ENCODE measurements at regions not wholly inside any gene's neighbourhood (a gene's known extent, or its start where the extent isn't known, plus 50 kb on each side); places are given as distances from the start of the nearest gene placed in this dataset.

DNA sequence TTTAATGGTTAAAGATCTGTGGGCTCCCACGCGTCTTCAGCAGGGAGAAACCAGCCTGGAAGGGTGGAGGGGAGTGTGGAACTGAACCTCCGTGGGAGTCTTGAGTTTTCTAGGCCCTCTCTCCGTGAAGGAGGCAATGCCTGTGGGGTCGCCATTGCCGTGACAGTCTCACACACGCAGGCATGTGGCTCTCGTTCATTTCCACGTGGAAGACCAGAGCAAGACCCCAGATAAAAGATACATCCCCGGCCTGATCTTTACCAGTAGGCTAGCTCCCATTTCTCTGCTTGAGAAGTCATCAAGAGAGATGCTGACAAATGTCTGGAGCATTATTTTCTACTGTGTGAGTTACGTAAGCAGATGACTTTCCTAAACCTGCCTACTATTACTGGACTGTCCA lies 491.7 kb upstream of the LMO3 start:
- DNase-seq = no peak
- intact Hi-C loops (cut with DNase I) = no loop called here
- Histone ChIP-seq H3K4me1 (ENCODE audit: control insufficient read depth, insufficient read depth, low read length) (no peaks in the 10 kb centered on the region), H3K27ac (ENCODE audit: low read length) (no peak overlapping the region), H3K4me3 (ENCODE audit: low read length) (no peak overlapping the region), H3K27me3 (ENCODE audit: control insufficient read depth, insufficient read depth) (no peaks in the 10 kb centered on the region), H3K9me3 (ENCODE audit: control insufficient read depth, low read length) (no peaks in the 10 kb centered on the region)
- 73% methylated on average over 11 of the region's 11 CpGs for WGBS
- ATAC-seq = no peak

DNA sequence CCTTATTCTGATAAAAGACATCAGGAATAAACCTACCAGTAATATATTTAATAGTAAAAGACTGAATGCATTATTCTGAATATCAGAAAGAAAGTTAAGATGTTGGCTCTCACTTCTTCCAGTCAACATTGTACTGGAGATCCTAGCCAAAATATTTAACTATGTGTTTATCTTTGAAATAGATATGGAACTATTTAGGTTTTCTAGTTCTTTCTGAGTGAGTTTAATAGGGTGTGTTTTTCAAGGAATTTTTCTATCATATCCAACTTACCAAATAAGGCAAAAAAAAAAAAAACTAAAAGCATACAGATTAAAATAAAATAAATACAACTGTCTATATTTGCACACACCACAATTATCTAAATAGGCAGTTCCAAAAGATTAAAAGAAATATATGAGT lies 478.9 kb upstream of the LMO3 start:
- no peak for DNase-seq
- H3K4me1 ChIP-seq (ENCODE audit: control insufficient read depth, insufficient read depth, low read length) = no peaks in the 10 kb centered on the region
- ATAC-seq = no peak
- no peak overlapping the region for H3K4me3 ChIP-seq (ENCODE audit: low read length)
- intact Hi-C loops (cut with DNase I) = no loop called here
- no peak overlapping the region for H3K27ac ChIP-seq (ENCODE audit: low read length)
- no peaks in the 10 kb centered on the region for H3K27me3 ChIP-seq (ENCODE audit: control insufficient read depth, insufficient read depth)
- no peaks in the 10 kb centered on the region for H3K9me3 ChIP-seq (ENCODE audit: control insufficient read depth, low read length)

DNA sequence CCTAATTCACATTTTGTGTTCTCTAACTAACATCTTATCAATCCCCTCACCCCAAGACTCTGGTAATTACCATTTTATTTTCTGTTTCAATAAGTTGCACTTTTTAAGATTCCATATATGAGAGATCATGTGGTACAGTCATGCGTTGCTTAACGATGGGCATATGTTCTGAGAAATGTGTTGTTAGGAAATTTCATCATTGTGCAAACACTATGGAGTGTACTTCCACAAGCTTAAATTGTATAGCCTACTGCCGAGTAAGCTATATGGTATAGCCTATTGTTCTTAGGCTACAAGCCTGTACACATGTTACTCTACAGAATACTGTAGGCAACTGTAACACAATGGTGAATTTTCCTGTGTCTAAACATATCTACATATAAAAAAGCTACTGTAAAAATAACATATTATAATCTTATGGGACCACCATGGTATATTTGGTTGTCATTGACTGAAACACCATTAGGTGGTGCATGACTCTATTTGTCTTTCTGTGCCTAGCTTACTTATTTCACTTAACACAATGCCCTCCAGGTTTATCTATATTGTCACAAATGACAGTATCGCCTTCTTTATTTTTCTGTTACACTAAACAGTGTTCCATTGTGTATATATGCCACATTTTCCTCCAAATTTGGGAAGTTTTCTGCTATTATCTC lies 473.4 kb upstream of the LMO3 start:
- 86% methylated on average over 4 of the region's 4 CpGs for WGBS
- Histone ChIP-seq H3K27me3 (ENCODE audit: control insufficient read depth, insufficient read depth) (no peaks in the 10 kb centered on the region), H3K4me3 (ENCODE audit: low read length) (no peak overlapping the region), H3K27ac (ENCODE audit: low read length) (no peak overlapping the region), H3K9me3 (ENCODE audit: control insufficient read depth, low read length) (no peaks in the 10 kb centered on the region), H3K4me1 (ENCODE audit: control insufficient read depth, insufficient read depth, low read length) (no peaks in the 10 kb centered on the region)
- DNase-seq (no peak), ATAC-seq (no peak)
- intact Hi-C loops (cut with DNase I) = no loop called here

DNA sequence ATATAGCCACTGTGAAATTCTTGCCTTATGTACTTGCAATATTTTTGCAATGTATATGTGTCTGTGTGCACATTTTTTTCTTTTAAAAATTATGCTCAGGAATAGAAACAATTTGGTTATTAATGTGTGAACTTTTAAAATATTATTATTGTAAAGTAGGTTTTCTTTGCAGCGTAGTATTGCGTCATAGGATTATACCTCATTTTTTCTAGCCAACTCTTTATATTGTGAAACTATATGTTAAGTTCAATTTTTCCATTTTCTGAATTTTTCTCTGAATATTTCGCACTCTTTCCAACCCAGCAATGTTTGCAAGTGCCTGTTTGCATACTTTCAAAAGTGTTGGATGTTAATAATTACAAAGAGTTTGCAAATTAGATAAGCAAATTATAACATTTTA lies 471.6 kb upstream of the LMO3 start:
- WGBS = 71% methylated on average over 3 of the region's 3 CpGs
- H3K27me3 ChIP-seq (ENCODE audit: control insufficient read depth, insufficient read depth) = no peaks in the 10 kb centered on the region
- H3K4me3 ChIP-seq (ENCODE audit: low read length) = no peak overlapping the region
- no peaks in the 10 kb centered on the region for H3K4me1 ChIP-seq (ENCODE audit: control insufficient read depth, insufficient read depth, low read length)
- intact Hi-C loops (cut with DNase I) = no loop called here
- ATAC-seq (no peak), DNase-seq (no peak)
- no peak overlapping the region for H3K27ac ChIP-seq (ENCODE audit: low read length)
- no peaks in the 10 kb centered on the region for H3K9me3 ChIP-seq (ENCODE audit: control insufficient read depth, low read length)

GRCh38 chr12:17076811-17077210 lies 470.8 kb upstream of the LMO3 start:
- DNase-seq = no peak
- no peaks in the 10 kb centered on the region for H3K27me3 ChIP-seq (ENCODE audit: control insufficient read depth, insufficient read depth)
- H3K9me3 ChIP-seq (ENCODE audit: control insufficient read depth, low read length) = no peaks in the 10 kb centered on the region
- H3K27ac ChIP-seq (ENCODE audit: low read length) = no peak overlapping the region
- intact Hi-C loops (cut with DNase I) = no loop called here
- no peak for ATAC-seq
- no peak overlapping the region for H3K4me3 ChIP-seq (ENCODE audit: low read length)
- no peaks in the 10 kb centered on the region for H3K4me1 ChIP-seq (ENCODE audit: control insufficient read depth, insufficient read depth, low read length)

- intact Hi-C loops (cut with DNase I) = no loop called here
- ATAC-seq (no peak), DNase-seq (no peak)
- H3K4me3 ChIP-seq (ENCODE audit: low read length) = no peak overlapping the region
- WGBS = 81% methylated on average over 2 of the region's 2 CpGs
- no peaks in the 10 kb centered on the region for H3K9me3 ChIP-seq (ENCODE audit: control insufficient read depth, low read length)
- H3K27ac ChIP-seq (ENCODE audit: low read length) = no peak overlapping the region
- H3K27me3 ChIP-seq (ENCODE audit: control insufficient read depth, insufficient read depth) = no peaks in the 10 kb centered on the region
- H3K4me1 ChIP-seq (ENCODE audit: control insufficient read depth, insufficient read depth, low read length) = no peaks in the 10 kb centered on the region
These were observed 470.2 kb upstream of the LMO3 start for GRCh38 chr12:17076028-17076744.

GRCh38 chr12:17064834-17065233 lies 458.9 kb upstream of the LMO3 start:
- Histone ChIP-seq H3K4me3 (ENCODE audit: low read length) (no peak overlapping the region), H3K4me1 (ENCODE audit: control insufficient read depth, insufficient read depth, low read length) (no peaks in the 10 kb centered on the region), H3K9me3 (ENCODE audit: control insufficient read depth, low read length) (no peaks in the 10 kb centered on the region), H3K27me3 (ENCODE audit: control insufficient read depth, insufficient read depth) (no peaks in the 10 kb centered on the region), H3K27ac (ENCODE audit: low read length) (no peak overlapping the region)
- whole genome bisulfite sequencing = 64% methylated on average over 2 of the region's 2 CpGs
- ATAC-seq (no peak), DNase-seq (no peak)
- intact Hi-C loops (cut with DNase I) = no loop called here

- H3K4me3 ChIP-seq (ENCODE audit: low read length) = no peak overlapping the region
- H3K4me1 ChIP-seq (ENCODE audit: control insufficient read depth, insufficient read depth, low read length) = no peaks in the 10 kb centered on the region
- no peak overlapping the region for H3K27ac ChIP-seq (ENCODE audit: low read length)
- no peaks in the 10 kb centered on the region for H3K9me3 ChIP-seq (ENCODE audit: control insufficient read depth, low read length)
- H3K27me3 ChIP-seq (ENCODE audit: control insufficient read depth, insufficient read depth) = no peaks in the 10 kb centered on the region
- 76% methylated on average over 4 of the region's 4 CpGs for WGBS
- intact Hi-C loops (cut with DNase I) = no loop called here
- ATAC-seq (no peak), DNase-seq (no peak)
These were observed 456.5 kb upstream of the LMO3 start for GRCh38 chr12:17062267-17063036.

DNA sequence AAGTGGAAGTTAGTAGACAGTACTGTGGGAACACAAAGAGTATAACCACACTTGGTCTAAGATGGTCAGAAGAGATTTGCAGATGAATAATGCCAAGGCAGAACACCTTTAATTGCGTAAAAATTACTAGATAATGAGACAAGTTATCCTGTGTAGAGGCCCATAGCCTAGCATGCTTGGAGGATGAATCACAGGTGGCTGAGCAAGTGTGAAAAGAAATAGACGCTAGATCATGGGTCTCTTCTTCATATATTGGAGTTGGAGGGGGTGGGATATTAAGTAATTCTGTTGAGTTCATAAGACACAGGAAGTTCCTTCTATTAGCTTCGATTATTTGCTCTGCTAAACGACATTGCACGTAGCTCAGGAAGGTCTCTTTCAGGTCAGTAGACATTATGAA lies 454.3 kb upstream of the LMO3 start:
- Histone ChIP-seq H3K27me3 (ENCODE audit: control insufficient read depth, insufficient read depth) (no peaks in the 10 kb centered on the region), H3K27ac (ENCODE audit: low read length) (no peak overlapping the region), H3K4me3 (ENCODE audit: low read length) (no peak overlapping the region), H3K4me1 (ENCODE audit: control insufficient read depth, insufficient read depth, low read length) (no peaks in the 10 kb centered on the region), H3K9me3 (ENCODE audit: control insufficient read depth, low read length) (no peaks in the 10 kb centered on the region)
- ATAC-seq (no peak), DNase-seq (no peak)
- 69% methylated on average over 5 of the region's 5 CpGs for whole genome bisulfite sequencing
- intact Hi-C loops (cut with DNase I) = no loop called here

DNA sequence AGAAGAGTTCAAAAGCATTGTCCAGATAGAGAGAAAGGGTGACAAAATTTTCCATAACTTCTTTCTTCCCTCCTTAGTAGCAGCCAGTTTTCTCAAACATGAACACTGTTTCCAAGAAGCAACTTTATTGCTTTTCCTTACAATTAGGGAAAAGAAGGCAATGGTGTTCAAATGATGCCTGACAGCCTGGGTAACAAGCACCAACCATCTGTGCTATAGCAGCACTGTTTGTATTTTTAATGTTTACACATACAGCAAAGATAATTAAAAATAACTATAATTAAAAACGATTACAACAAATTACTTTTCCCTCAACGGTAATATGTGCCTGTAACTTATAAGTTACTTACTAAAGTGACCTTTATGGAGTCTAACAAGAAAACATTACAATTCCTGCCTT lies 450.6 kb upstream of the LMO3 start:
- Histone ChIP-seq H3K4me1 (ENCODE audit: control insufficient read depth, insufficient read depth, low read length) (no peaks in the 10 kb centered on the region), H3K27ac (ENCODE audit: low read length) (no peak overlapping the region), H3K27me3 (ENCODE audit: control insufficient read depth, insufficient read depth) (no peaks in the 10 kb centered on the region), H3K4me3 (ENCODE audit: low read length) (no peak overlapping the region), H3K9me3 (ENCODE audit: control insufficient read depth, low read length) (no peaks in the 10 kb centered on the region)
- intact Hi-C loops (cut with DNase I) = no loop called here
- ATAC-seq = no peak
- no peak for DNase-seq
- 59% methylated on average over 2 of the region's 2 CpGs for WGBS

DNA sequence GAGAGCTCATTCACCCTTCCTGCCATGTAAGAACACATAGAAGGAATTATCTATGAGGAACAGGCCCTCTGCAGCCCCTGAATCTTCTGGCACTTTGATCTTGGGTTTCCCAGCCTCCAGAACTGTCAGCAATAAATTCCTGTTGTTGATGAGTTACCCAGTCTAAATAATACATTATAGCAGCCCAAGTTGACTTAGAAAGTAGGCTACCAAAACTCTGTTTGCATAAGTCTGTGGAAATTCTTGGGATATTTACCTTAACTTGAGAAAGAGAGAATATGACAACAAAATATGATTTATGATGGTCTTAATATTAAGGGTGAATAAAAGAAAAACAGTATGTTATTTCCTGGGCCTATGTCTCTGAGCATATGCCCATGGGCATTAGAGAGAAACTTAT lies 433.0 kb upstream of the LMO3 start:
- intact Hi-C loops (cut with DNase I) = no loop called here
- H3K9me3 ChIP-seq (ENCODE audit: control insufficient read depth, low read length) = no peaks in the 10 kb centered on the region
- no peak overlapping the region for H3K4me3 ChIP-seq (ENCODE audit: low read length)
- H3K27me3 ChIP-seq (ENCODE audit: control insufficient read depth, insufficient read depth) = no peaks in the 10 kb centered on the region
- DNase-seq = no peak
- H3K27ac ChIP-seq (ENCODE audit: low read length) = no peak overlapping the region
- no peak for ATAC-seq
- H3K4me1 ChIP-seq (ENCODE audit: control insufficient read depth, insufficient read depth, low read length) = no peaks in the 10 kb centered on the region

Data from right cardiac atrium (tissue), 5 donors.